Skeletal muscle satellite cell (primary cell): ENCODE measurements at regions not wholly inside any gene's neighbourhood (a gene's known extent, or its start where the extent isn't known, plus 50 kb on each side); places are given as distances from the start of the nearest gene placed in this dataset.

Experiments used
- H3K27me3 ChIP-seq: 2 replicates; pipeline ENCODE4 v1.7.0; 2013; ENCODE audit warnings: low read length; ENCODE audit not compliant: control insufficient read depth, insufficient read depth
- H3K36me3 ChIP-seq: 2 replicates; pipeline ENCODE4 v1.7.0; 2013; ENCODE audit warnings: mild to moderate bottlenecking, control low read depth, low read length; ENCODE audit not compliant: insufficient read depth
- H3K4me1 ChIP-seq: 2 replicates; pipeline ENCODE4 v1.7.0; 2013; ENCODE audit warnings: low read length; ENCODE audit not compliant: control insufficient read depth, insufficient read depth
- H3K4me2 ChIP-seq: 2 replicates; pipeline ENCODE4 v1.7.0; 2013; ENCODE audit warnings: mild to moderate bottlenecking, low read length
- H3K4me3 ChIP-seq: 2 replicates; pipeline ENCODE4 v1.7.0; 2013; ENCODE audit warnings: low read length
- H3K9ac ChIP-seq: 2 replicates; pipeline ENCODE4 v1.7.0; 2013; ENCODE audit warnings: mild to moderate bottlenecking, low read depth, low read length, moderate library complexity
- H3K9me3 ChIP-seq: replicated peaks from 2 replicates; pipeline ENCODE4 v1.7.0; 2013; ENCODE audit warnings: mild to moderate bottlenecking, control low read depth, low read length

DNA sequence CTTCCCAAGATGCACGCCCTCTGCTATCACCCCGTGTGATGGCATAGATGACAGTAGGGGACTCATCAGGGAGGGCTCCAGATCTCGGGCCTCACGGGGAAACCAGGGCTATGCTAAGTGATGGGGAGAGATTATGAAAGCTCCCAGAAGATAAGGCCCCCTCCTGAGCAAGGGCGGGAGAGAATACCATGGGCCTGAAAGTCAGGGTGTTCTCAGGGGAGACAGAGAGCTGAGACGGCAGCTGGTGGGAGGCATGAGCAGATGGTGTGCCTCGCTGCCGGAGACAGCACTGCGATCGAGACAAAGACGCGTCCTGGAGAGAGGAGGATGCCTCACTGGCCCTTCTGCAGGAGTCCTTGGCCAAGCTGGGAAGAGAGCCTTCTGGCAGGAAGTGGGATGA is 106.5 kb upstream of the ADPGK start:
- no peak overlapping the region for H3K4me2 ChIP-seq
- H3K4me1 ChIP-seq, result no peaks in the 10 kb centered on the region
- H3K27me3 ChIP-seq, result peaks cover 25% of the 10 kb centered on the region
- H3K36me3 ChIP-seq, result no peaks in the 10 kb centered on the region
- H3K4me3 ChIP-seq, result no peak overlapping the region
- H3K9me3 ChIP-seq, result no peaks in the 10 kb centered on the region
- no peak overlapping the region for H3K9ac ChIP-seq

DNA sequence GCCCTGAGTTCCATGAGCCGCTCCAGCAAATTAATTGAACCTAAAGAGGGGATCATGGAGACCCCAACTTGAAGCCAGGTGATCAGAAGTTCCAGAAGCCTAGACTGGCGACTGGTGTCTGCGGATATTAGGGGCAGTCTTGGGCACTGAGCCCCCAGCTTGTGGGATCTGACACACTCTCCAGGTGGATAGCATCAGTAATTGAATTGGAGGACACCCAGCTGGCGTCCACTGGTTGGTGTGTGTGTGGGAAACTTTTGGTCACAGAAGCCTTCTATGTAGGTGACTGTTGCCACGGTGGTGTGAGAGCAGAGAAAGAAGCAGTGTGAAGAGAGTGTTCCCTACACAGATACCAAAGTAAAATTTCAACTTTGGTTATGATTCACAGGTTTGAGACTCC is 106.0 kb upstream of the ADPGK start:
- H3K4me2 ChIP-seq, result no peak overlapping the region
- no peak overlapping the region for H3K9ac ChIP-seq
- H3K9me3 ChIP-seq, result no peaks in the 10 kb centered on the region
- peaks cover 25% of the 10 kb centered on the region for H3K27me3 ChIP-seq
- H3K36me3 ChIP-seq, result no peaks in the 10 kb centered on the region
- H3K4me3 ChIP-seq, result no peak overlapping the region
- H3K4me1 ChIP-seq, result no peaks in the 10 kb centered on the region

DNA sequence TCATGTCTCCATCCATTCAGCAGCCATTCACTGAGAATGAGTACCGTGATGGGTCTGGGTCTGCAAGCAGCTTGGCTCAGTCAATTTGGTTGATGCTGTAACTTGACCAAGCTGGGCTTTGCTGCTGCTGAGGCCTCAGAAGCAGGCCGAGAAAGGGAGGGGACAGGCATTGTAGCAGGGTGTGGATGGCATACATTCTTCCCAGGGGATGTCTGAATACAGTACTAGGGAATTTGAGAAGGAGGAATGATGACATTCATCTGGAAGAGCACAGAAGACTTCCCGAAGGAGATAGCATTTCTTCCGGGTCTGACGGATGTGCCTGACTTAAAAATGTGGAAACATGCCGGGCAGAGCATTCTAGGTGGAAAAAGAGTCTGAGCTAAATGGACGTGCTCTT is 105.3 kb upstream of the ADPGK start:
- Histone ChIP-seq H3K4me2 (no peak overlapping the region), H3K4me3 (no peak overlapping the region), H3K4me1 (no peaks in the 10 kb centered on the region), H3K9me3 (no peaks in the 10 kb centered on the region), H3K9ac (no peak overlapping the region), H3K27me3 (peaks cover 25% of the 10 kb centered on the region), H3K36me3 (no peaks in the 10 kb centered on the region)

DNA sequence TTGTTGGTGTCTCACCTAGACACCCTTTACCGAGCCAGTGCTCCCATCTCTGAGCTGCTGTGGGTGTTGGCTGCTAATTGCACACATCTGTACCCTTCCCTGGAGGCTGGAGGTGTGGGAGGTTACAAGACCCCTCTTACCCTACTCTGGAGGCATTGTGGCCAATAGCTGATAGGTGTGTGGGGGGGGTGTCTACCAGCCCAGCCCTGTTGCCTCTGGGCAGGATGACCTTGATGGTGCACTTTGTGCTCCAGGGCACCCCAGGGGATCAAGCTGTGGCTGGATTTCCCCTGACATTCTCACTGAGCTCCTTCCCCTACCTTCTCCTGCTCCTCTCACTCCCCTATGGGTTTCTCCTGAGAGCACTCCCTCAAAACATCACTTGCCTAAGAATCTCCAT is 104.7 kb upstream of the ADPGK start:
- no peaks in the 10 kb centered on the region for H3K36me3 ChIP-seq
- no peak overlapping the region for H3K9ac ChIP-seq
- no peaks in the 10 kb centered on the region for H3K9me3 ChIP-seq
- H3K27me3 ChIP-seq, result peaks cover 25% of the 10 kb centered on the region
- H3K4me2 ChIP-seq, result no peak overlapping the region
- H3K4me1 ChIP-seq, result no peaks in the 10 kb centered on the region
- no peak overlapping the region for H3K4me3 ChIP-seq

DNA sequence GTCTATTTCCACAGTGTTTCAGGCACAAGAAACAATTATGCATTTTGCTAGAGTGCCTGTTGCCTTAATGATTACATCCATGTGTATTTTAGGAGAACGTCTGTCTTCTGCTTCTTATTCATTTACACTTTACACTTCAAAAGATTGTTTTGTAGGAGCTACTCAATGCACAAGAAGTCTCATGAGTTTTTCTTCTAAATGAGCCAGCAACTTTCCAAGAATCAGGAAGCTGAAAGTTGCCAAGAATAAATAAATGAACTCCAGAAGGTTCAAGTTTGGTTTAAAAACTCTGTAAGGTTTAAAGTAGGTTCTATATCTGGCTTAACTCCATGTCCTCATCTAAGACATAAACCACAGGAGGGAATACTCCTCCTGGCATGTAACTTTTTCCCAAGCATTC is 103.8 kb upstream of the ADPGK start:
- no peak overlapping the region for H3K4me2 ChIP-seq
- peaks cover 25% of the 10 kb centered on the region for H3K27me3 ChIP-seq
- no peaks in the 10 kb centered on the region for H3K36me3 ChIP-seq
- no peak overlapping the region for H3K4me3 ChIP-seq
- H3K9me3 ChIP-seq, result no peaks in the 10 kb centered on the region
- no peaks in the 10 kb centered on the region for H3K4me1 ChIP-seq
- H3K9ac ChIP-seq, result no peak overlapping the region

DNA sequence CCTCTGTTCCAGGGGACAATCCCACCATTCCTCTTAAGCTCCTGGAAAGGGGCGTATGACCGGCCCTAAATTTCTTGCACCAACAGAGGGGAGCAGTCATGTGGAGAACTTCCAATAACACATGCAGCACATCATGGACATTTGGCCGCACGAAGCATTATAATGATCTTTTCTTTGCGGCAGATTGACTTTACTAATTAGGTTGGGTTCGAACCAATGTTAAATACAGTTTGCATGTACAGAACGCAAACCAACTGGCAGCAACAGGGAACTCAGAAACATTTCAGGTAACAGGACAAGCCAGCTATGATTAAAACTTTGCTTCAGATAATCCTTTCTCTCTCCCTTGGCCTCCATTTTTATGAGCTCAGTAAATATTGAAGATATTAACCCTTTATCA is 100.8 kb upstream of the ADPGK start:
- no peak overlapping the region for H3K9ac ChIP-seq
- peaks cover 14% of the 10 kb centered on the region for H3K27me3 ChIP-seq
- no peak overlapping the region for H3K4me2 ChIP-seq
- H3K4me1 ChIP-seq, result no peaks in the 10 kb centered on the region
- no peaks in the 10 kb centered on the region for H3K36me3 ChIP-seq
- no peak overlapping the region for H3K4me3 ChIP-seq
- no peaks in the 10 kb centered on the region for H3K9me3 ChIP-seq

DNA sequence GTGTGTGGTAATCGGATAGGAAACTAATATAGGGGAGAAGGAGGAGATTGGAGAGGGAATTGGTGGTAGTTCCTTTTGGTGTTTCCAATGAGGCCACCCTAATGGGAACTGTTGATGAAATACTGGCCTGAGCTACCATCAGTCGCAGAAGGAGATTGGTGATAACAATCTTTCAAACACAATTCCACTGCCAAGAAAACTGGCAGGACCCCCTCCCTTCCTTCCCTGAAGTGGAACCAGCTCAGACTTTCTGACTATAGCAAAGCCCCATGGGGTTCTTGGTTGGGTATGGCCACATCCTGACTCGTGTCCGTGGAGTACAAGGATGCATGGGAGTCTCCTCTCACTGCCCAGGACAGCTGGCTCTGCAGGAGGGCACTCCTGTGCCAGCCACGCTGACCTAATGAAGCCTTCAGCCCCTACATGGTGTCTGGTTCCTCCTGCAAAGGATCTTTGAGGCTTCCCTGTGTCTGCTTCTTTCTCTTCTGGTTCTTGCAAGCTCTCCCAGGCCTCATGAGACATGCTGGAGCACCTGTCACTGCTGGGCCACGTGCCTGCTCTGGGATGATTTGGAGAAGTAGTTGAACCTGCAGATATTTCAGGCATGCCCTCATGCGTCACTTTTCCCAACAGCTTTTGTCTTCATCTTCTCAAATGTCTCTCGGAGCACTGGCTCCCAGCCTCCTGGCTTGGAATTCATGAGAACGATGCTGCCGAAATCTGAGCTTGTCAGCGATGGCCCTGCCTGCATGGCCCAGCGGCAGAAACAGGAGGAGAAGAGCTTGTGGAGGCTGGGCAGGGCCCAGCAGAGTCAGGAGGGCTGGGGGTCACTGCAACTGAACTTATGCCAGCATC is 90.0 kb upstream of the ADPGK start:
- Histone ChIP-seq H3K9ac (no peak overlapping the region), H3K4me1 (no peaks in the 10 kb centered on the region)

DNA sequence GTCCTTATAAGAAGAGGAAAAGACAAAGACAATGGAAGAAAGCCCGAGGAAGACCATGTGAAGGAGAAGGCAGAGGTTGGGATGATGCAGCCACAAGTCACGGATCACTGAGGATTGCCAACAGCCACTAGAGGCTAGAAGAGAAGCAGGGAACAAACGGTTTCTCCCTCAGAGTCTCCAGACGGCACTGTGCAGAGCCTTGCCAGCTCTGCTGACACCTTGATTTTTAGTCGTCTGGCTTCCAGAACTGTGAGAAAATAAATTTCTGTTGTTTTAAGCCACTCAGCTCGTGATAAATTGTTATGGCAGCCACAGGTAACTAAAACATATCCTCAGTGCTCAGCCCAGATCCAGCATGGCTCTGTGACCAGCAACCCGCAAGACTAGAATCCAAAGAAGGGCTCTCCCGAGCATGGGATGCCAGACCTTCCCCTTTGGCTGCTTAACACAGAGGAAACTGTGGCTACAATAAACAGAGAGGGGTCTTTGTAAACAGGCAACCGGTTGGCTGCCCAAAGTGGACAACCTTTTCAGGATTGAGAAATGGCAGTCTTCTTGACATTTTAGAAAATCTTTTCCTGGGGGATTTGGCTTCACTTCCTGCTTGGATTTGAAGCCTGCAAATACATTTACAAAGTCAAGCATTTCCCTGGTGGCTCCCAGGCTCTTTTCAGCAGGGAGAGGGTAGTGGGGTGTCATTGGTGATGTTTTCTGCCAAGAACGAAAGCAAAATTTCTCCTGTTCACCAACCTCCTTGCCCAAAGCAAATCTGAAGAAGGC is 88.7 kb upstream of the ADPGK start:
- H3K4me2 ChIP-seq, result no peak overlapping the region
- H3K9me3 ChIP-seq, result no peaks in the 10 kb centered on the region
- H3K4me3 ChIP-seq, result no peak overlapping the region
- H3K27me3 ChIP-seq, result peaks cover 21% of the 10 kb centered on the region
- no peak overlapping the region for H3K9ac ChIP-seq
- H3K36me3 ChIP-seq, result no peaks in the 10 kb centered on the region
- H3K4me1 ChIP-seq, result no peaks in the 10 kb centered on the region

More for the DNA sequence above, 90.0 kb upstream of the ADPGK start:
- Histone ChIP-seq H3K4me3 (no peak overlapping the region), H3K4me2 (no peak overlapping the region), H3K36me3 (no peaks in the 10 kb centered on the region), H3K9me3 (no peaks in the 10 kb centered on the region), H3K27me3 (peaks cover 18% of the 10 kb centered on the region)

DNA sequence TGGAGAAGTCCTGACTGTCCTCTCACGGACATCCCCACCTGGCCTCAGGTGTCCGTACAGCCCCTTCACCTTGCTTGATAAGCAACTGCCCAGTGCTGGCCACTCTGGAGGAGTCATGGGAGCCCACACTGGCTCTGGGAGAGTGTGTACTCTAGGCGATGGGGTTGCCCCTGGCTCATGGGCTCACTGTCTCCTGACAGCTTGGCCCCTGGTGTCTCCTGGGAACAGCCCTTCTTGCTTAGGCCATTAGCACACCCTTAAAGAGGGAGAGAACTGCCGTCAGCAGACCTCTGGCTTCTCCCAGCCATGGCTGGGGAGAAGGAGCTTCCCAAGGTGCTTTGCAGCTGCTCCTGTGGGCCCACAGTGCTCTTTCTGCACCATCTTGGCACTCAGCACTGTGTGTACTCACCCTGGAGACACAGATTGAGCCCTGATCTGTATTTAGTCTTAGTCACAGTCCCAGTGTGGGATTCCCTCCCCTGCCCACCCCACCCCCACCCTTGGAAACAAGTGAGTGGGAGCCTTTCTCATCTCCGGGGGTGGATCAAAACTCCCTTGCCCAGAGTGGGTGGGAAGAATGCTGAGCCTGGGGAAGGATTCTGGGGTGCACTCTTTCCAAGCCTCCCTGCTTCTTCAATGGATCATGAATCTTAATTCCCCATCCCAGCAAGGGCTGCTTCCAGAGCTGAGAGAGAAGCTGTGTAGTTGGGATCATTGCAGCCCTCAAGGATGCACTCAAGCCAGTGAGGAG is 83.5 kb upstream of the ADPGK start:
- Histone ChIP-seq H3K9me3 (no peaks in the 10 kb centered on the region), H3K36me3 (no peaks in the 10 kb centered on the region), H3K4me1 (no peaks in the 10 kb centered on the region), H3K4me3 (no peak overlapping the region), H3K9ac (no peak overlapping the region), H3K27me3 (peaks cover 33% of the 10 kb centered on the region), H3K4me2 (no peak overlapping the region)

DNA sequence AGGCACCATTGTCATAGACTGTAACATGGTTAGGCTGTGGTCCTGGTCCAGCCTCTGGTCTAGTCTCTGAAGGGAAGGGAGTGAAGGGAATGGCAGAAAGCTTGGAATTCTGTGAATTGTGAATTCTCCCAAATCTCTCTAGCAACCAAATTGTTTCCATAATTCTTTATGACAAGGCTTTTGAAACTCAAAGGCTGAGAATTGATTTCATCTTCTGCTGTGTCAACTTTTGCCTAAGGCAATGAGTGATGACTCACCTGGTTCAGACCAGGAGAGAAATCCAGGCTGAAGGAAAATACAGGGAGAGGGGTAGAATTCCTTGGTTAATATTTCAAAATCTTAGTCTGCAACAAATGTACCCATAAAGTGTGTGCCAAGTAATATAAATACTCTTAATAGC is 82.6 kb upstream of the ADPGK start:
- no peak overlapping the region for H3K9ac ChIP-seq
- no peaks in the 10 kb centered on the region for H3K36me3 ChIP-seq
- H3K4me1 ChIP-seq, result no peaks in the 10 kb centered on the region

DNA sequence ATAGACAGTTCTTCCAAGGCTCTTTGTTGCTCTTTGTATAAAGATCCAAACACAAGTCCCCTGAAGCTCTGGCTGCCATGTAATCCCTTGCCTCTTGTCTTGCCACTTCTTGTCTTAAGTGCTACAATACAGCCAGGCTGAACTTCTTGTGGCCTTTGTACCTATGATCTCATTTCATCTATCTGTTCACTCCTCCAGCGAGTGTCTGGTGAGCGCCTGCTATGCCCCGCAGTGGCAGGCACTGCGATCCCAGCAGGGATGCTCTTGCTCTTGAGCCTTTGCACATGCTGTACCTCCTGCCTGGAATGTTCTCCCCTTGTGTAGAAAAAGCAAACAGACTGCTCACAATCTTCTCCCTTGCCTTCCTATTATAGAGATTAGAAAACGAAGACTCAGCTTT is 81.9 kb upstream of the ADPGK start:
- no peaks in the 10 kb centered on the region for H3K9me3 ChIP-seq
- H3K4me3 ChIP-seq, result no peak overlapping the region
- no peaks in the 10 kb centered on the region for H3K36me3 ChIP-seq
- H3K27me3 ChIP-seq, result peaks cover 29% of the 10 kb centered on the region
- H3K9ac ChIP-seq, result no peak overlapping the region
- no peak overlapping the region for H3K4me2 ChIP-seq
- H3K4me1 ChIP-seq, result no peaks in the 10 kb centered on the region

More for the DNA sequence above, 82.6 kb upstream of the ADPGK start:
- H3K4me2 ChIP-seq, result no peak overlapping the region
- H3K9me3 ChIP-seq, result no peaks in the 10 kb centered on the region
- H3K4me3 ChIP-seq, result no peak overlapping the region
- H3K27me3 ChIP-seq, result peaks cover 26% of the 10 kb centered on the region
